Fibroblast of lung (primary cell): ENCODE measurements at regions not wholly inside any gene's neighbourhood (a gene's known extent, or its start where the extent isn't known, plus 50 kb on each side); places are given as distances from the start of the nearest gene placed in this dataset.

Experiments
- DNase-seq, 2 donors: peaks; one replicate each; pipeline versions ENCODE4 v3.0.0 to v3.0.0-alpha.2; 2010; ENCODE audit warnings: low read depth in 2 of 2
- H2AFZ ChIP-seq: 2 replicates; pipeline ENCODE4 v1.5.1; 2012; ENCODE audit warnings: low read length, control low read depth, inconsistent platforms
- H3K27ac ChIP-seq: 2 replicates; pipeline ENCODE4 v1.5.1; 2011; ENCODE audit warnings: low read length, control low read depth; ENCODE audit not compliant: insufficient read depth
- H3K27me3 ChIP-seq: 2 replicates; pipeline ENCODE4 v1.5.1; 2011; ENCODE audit warnings: mild to moderate bottlenecking, low read length; ENCODE audit not compliant: control insufficient read depth, insufficient read depth
- H3K36me3 ChIP-seq: 2 replicates; pipeline ENCODE4 v1.5.1; 2011; ENCODE audit warnings: low read length; ENCODE audit not compliant: control insufficient read depth, insufficient read depth
- H3K4me1 ChIP-seq: 2 replicates; pipeline ENCODE4 v1.5.1; 2011; ENCODE audit warnings: low read length; ENCODE audit not compliant: control insufficient read depth, insufficient read depth; ENCODE audit errors: extremely low read depth
- H3K4me2 ChIP-seq: 2 replicates; pipeline ENCODE4 v1.5.1; 2011; ENCODE audit warnings: low read length, control low read depth; ENCODE audit not compliant: insufficient read depth; ENCODE audit errors: extremely low read depth
- H3K4me3 ChIP-seq, 4 experiments: fragments of 200-600 bp in 1 of 4; sonication (generic) in 1 of 4; replicated peaks in 1 of 4; 2 replicates each; pipeline ENCODE4 v1.5.1; 2011 to 2016; ENCODE audit warnings: low read length in 4 of 4, low read depth in 3 of 4, mild to moderate bottlenecking in 3 of 4, control low read depth in 2 of 4, inconsistent platforms in 1 of 4, mixed read lengths in 1 of 4; ENCODE audit not compliant: insufficient read depth in 1 of 4; ENCODE audit errors: control extremely low read depth in 1 of 4
- H3K79me2 ChIP-seq: 2 replicates; pipeline ENCODE4 v1.5.1; 2012; ENCODE audit warnings: mild to moderate bottlenecking, low read length, inconsistent platforms; ENCODE audit not compliant: control insufficient read depth, insufficient read depth
- H3K9ac ChIP-seq: 2 replicates; pipeline ENCODE4 v1.5.1; 2011; ENCODE audit warnings: mild to moderate bottlenecking, low read length, control low read depth; ENCODE audit not compliant: insufficient read depth
- H3K9me3 ChIP-seq: 2 replicates; pipeline ENCODE4 v1.5.1; 2012; ENCODE audit warnings: low read depth, low read length; ENCODE audit not compliant: control insufficient read depth, insufficient read depth
- H4K20me1 ChIP-seq: 2 replicates; pipeline ENCODE4 v1.5.1; 2011; ENCODE audit warnings: low read length; ENCODE audit not compliant: control insufficient read depth, insufficient read depth; ENCODE audit errors: extremely low read depth
- EZH2 ChIP-seq: IDR thresholded peaks from 2 replicates; pipeline ENCODE4 v1.5.1; 2012; ENCODE audit warnings: low read length, control low read depth, mild to moderate bottlenecking; ENCODE audit errors: missing control alignments
- TF ChIP-seq, protein P1 (sequence below), 2 donors: IDR thresholded peaks in 1 of 2; conservative IDR thresholded peaks in 1 of 2; 1 replicate in 1 of 2; 2 replicates in 1 of 2; pipeline ENCODE4 v1.5.1; 2011 to 2012; ENCODE audit warnings: low read length in 2 of 2, control low read depth in 1 of 2, inconsistent platforms in 1 of 2, low read depth in 1 of 2, mild to moderate bottlenecking in 1 of 2

DNA sequence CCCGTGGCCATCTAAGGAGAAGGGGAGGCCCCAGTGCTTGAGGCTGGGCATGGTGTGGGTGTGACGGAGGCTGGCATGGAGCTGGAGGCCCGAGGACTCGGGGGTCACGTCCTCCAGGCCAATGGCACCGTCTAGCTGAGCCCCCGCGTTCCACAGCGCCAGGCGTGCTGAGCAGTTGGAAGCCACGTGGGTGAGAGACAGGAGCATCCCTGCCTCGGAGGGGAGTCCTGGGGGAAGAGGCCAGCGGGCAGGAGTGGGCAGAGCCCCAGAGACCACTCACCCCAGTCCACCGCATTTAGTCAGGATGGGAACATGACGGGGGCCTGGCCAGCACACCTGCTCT lies 78.8 kb downstream of the RMI2 start:
- no peak overlapping the region for H3K9ac ChIP-seq
- no peak overlapping the region for H2AFZ ChIP-seq
- H4K20me1 ChIP-seq: no peaks in the 10 kb centered on the region
- TF ChIP-seq, protein P1, sequence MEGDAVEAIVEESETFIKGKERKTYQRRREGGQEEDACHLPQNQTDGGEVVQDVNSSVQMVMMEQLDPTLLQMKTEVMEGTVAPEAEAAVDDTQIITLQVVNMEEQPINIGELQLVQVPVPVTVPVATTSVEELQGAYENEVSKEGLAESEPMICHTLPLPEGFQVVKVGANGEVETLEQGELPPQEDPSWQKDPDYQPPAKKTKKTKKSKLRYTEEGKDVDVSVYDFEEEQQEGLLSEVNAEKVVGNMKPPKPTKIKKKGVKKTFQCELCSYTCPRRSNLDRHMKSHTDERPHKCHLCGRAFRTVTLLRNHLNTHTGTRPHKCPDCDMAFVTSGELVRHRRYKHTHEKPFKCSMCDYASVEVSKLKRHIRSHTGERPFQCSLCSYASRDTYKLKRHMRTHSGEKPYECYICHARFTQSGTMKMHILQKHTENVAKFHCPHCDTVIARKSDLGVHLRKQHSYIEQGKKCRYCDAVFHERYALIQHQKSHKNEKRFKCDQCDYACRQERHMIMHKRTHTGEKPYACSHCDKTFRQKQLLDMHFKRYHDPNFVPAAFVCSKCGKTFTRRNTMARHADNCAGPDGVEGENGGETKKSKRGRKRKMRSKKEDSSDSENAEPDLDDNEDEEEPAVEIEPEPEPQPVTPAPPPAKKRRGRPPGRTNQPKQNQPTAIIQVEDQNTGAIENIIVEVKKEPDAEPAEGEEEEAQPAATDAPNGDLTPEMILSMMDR (conservative IDR thresholded peaks at IDR 0.05 in 1 of 2, IDR thresholded peaks at IDR 0.05 in 1 of 2; ENCODE audit: low read depth in 1 of 2, low read length in 2 of 2): no peak
- no peak for TF ChIP-seq EZH2
- H3K4me2 ChIP-seq: no peak overlapping the region
- no peak overlapping the region for H3K4me3 ChIP-seq
- H3K9me3 ChIP-seq: no peaks in the 10 kb centered on the region
- H3K27me3 ChIP-seq: no peaks in the 10 kb centered on the region
- no peak overlapping the region for H3K27ac ChIP-seq
- H3K36me3 ChIP-seq: no peaks in the 10 kb centered on the region
- no peaks in the 10 kb centered on the region for H3K4me1 ChIP-seq
- no peaks in the 10 kb centered on the region for H3K79me2 ChIP-seq
- DNase-seq: no peak

DNA sequence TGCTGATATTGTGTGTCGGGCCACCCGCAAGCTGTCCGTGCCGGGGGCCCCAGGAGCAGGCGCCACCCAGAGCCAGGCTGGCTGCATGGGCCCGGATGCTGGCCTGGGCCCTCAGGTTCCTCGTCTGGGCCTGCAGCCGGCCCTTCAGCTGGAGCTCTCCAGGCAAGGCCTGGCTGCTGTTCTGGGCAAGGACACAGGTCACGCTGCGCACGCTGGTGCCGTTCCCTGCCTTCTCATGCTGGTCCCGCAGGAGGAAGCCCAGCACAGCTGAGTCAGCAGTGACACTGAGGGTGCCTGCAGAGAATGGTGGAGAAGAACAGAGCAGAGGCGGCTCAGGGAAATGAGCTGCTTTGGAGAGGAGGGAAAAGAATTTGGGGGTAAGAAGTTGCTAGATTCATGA lies 79.9 kb downstream of the RMI2 start:
- Histone ChIP-seq H3K27ac (no peak overlapping the region), H3K4me3 (no peak overlapping the region), H3K4me1 (no peaks in the 10 kb centered on the region), H4K20me1 (no peaks in the 10 kb centered on the region), H3K36me3 (no peaks in the 10 kb centered on the region), H3K9ac (no peak overlapping the region), H3K4me2 (no peak overlapping the region), H3K79me2 (no peaks in the 10 kb centered on the region), H2AFZ (no peak overlapping the region), H3K27me3 (no peaks in the 10 kb centered on the region), H3K9me3 (no peaks in the 10 kb centered on the region)
- no peak for DNase-seq
- TF ChIP-seq, protein P1 (conservative IDR thresholded peaks at IDR 0.05 in 1 of 2, IDR thresholded peaks at IDR 0.05 in 1 of 2; ENCODE audit: low read depth in 1 of 2, low read length in 2 of 2): no peak
- TF ChIP-seq EZH2: no peak

GRCh38 chr16:11428623-11428953 lies 83.3 kb downstream of the RMI2 start:
- no peaks in the 10 kb centered on the region for H3K27me3 ChIP-seq
- H3K4me3 ChIP-seq: no peak overlapping the region
- H2AFZ ChIP-seq: no peak overlapping the region
- no peaks in the 10 kb centered on the region for H3K36me3 ChIP-seq
- no peaks in the 10 kb centered on the region for H3K79me2 ChIP-seq
- no peak overlapping the region for H3K27ac ChIP-seq
- TF ChIP-seq, protein P1 (conservative IDR thresholded peaks at IDR 0.05 in 1 of 2, IDR thresholded peaks at IDR 0.05 in 1 of 2; ENCODE audit: low read depth in 1 of 2, low read length in 2 of 2): no peak
- no peaks in the 10 kb centered on the region for H4K20me1 ChIP-seq
- no peak overlapping the region for H3K4me2 ChIP-seq
- H3K4me1 ChIP-seq: no peaks in the 10 kb centered on the region
- H3K9me3 ChIP-seq: no peaks in the 10 kb centered on the region
- H3K9ac ChIP-seq: no peak overlapping the region
- no peak for DNase-seq
